Neural crest cell (in vitro differentiated cells): ENCODE measurements at regions not wholly inside any gene's neighbourhood (a gene's known extent, or its start where the extent isn't known, plus 50 kb on each side); places are given as distances from the start of the nearest gene placed in this dataset.
"Not testable (repeated sequence)": the region's sequence is repeated elsewhere in the genome, so short reads cannot be mapped to it uniquely, and the experiment has no call there.

Experiments
- DNase-seq: peaks from one replicate; pipeline ENCODE4 v3.0.0; 2021; ENCODE audit warnings: low read depth, mixed read lengths, low spot score
- H3K27ac Mint-ChIP-seq: one replicate; pipeline ENCODE4 v1.8.0; 2021; ENCODE audit warnings: mild to moderate bottlenecking, mixed read lengths; ENCODE audit not compliant: unreplicated experiment
- H3K27me3 Mint-ChIP-seq: 2 replicates; pipeline ENCODE4 v1.8.0; 2021; ENCODE audit warnings: low read depth, mild to moderate bottlenecking, mixed read lengths
- H3K36me3 Mint-ChIP-seq: 2 replicates; pipeline ENCODE4 v1.8.0; 2021; ENCODE audit warnings: low read depth, mild to moderate bottlenecking, mixed read lengths
- H3K4me1 Mint-ChIP-seq: 2 replicates; pipeline ENCODE4 v1.8.0; 2021; ENCODE audit warnings: mixed read lengths
- H3K4me3 Mint-ChIP-seq: one replicate; pipeline ENCODE4 v1.8.0; 2021; ENCODE audit warnings: mild to moderate bottlenecking, mixed read lengths
- H3K9me3 Mint-ChIP-seq: 2 replicates; pipeline ENCODE4 v1.8.0; 2021; ENCODE audit warnings: mixed read lengths
- CTCF ChIP-seq: fragments of 200-600 bp; sonication (generic); conservative IDR thresholded peaks from 2 replicates; pipeline ENCODE4 v1.5.0; 2021; ENCODE audit warnings: antibody characterized with exemption, mild to moderate bottlenecking

GRCh38 chr14:105944632-105945610 lies 418.5 kb downstream of the TMEM121 start:
- DNase-seq, result no peak
- no peak overlapping the region for H3K27ac Mint-ChIP-seq
- no peaks in the 10 kb centered on the region for H3K27me3 Mint-ChIP-seq
- H3K4me3 Mint-ChIP-seq, result no peak overlapping the region
- no peak for TF ChIP-seq CTCF
- peaks cover 6% of the 10 kb centered on the region for H3K36me3 Mint-ChIP-seq
- no peaks in the 10 kb centered on the region for H3K4me1 Mint-ChIP-seq
- peaks cover 8% of the 10 kb centered on the region for H3K9me3 Mint-ChIP-seq

GRCh38 chr14:105945896-105946295 lies 419.5 kb downstream of the TMEM121 start:
- Mint-ChIP-seq H3K36me3 (peaks cover 7% of the 10 kb centered on the region), H3K27ac (no peak overlapping the region), H3K4me3 (no peak overlapping the region), H3K9me3 (peaks cover 11% of the 10 kb centered on the region), H3K4me1 (no peaks in the 10 kb centered on the region), H3K27me3 (no peaks in the 10 kb centered on the region)
- DNase-seq, result no peak
- no peak for TF ChIP-seq CTCF

- Mint-ChIP-seq H3K4me1 (no peaks in the 10 kb centered on the region), H3K4me3 (no peak overlapping the region), H3K27me3 (no peaks in the 10 kb centered on the region), H3K36me3 (peaks cover 8% of the 10 kb centered on the region), H3K9me3 (peaks cover 18% of the 10 kb centered on the region), H3K27ac (no peak overlapping the region)
- TF ChIP-seq CTCF, result no peak
- no peak for DNase-seq
Measured at GRCh38 chr14:105947599-105947998, 421.2 kb downstream of the TMEM121 start.

GRCh38 chr14:105948955-105949354 lies 422.6 kb downstream of the TMEM121 start:
- not testable (repeated sequence) for H3K27ac Mint-ChIP-seq, DNase-seq, H3K27me3 Mint-ChIP-seq, H3K4me1 Mint-ChIP-seq, H3K4me3 Mint-ChIP-seq
- Mint-ChIP-seq H3K9me3 (peaks cover 19% of the 10 kb centered on the region), H3K36me3 (peaks cover 11% of the 10 kb centered on the region)

GRCh38 chr14:105950364-105950892 lies 424.0 kb downstream of the TMEM121 start:
- DNase-seq, H3K27me3 Mint-ChIP-seq, H3K4me3 Mint-ChIP-seq, H3K27ac Mint-ChIP-seq, H3K4me1 Mint-ChIP-seq: not testable (repeated sequence)
- Mint-ChIP-seq H3K36me3 (peaks cover 11% of the 10 kb centered on the region), H3K9me3 (peaks cover 24% of the 10 kb centered on the region)

GRCh38 chr14:105951399-105951798 lies 425.0 kb downstream of the TMEM121 start:
- Mint-ChIP-seq H3K27ac (no peak overlapping the region), H3K4me1 (no peaks in the 10 kb centered on the region), H3K36me3 (peaks cover 11% of the 10 kb centered on the region), H3K27me3 (no peaks in the 10 kb centered on the region), H3K9me3 (peaks cover 26% of the 10 kb centered on the region), H3K4me3 (no peak overlapping the region)
- no peak for DNase-seq
- TF ChIP-seq CTCF, result no peak
